Cardiac fibroblast (primary cell): ENCODE measurements at regions not wholly inside any gene's neighbourhood (a gene's known extent, or its start where the extent isn't known, plus 50 kb on each side); places are given as distances from the start of the nearest gene placed in this dataset.
A peak's percentile ranks its signal among the peaks of the same experiment; 100 is the strongest.
"Not testable (repeated sequence)": the region's sequence is repeated elsewhere in the genome, so short reads cannot be mapped to it uniquely, and the experiment has no call there.

Experiments
- DNase-seq, 2 donors: peaks; one replicate each; pipeline versions ENCODE4 v3.0.0 to v3.0.0-alpha.2; 2010; ENCODE audit warnings: low read depth in 2 of 2
- H3K4me3 ChIP-seq, 2 donors: replicated peaks in 1 of 2; 1 replicate in 1 of 2; 2 replicates in 1 of 2; pipeline ENCODE4 v1.5.1; 2011; ENCODE audit warnings: low read depth in 2 of 2, low read length in 2 of 2, mild to moderate bottlenecking in 2 of 2, moderate library complexity in 1 of 2
- TF ChIP-seq, protein P1 (sequence below): IDR thresholded peaks from one replicate; pipeline ENCODE4 v1.5.1; 2011; ENCODE audit warnings: low read depth, mild to moderate bottlenecking, low read length, inconsistent platforms

DNA sequence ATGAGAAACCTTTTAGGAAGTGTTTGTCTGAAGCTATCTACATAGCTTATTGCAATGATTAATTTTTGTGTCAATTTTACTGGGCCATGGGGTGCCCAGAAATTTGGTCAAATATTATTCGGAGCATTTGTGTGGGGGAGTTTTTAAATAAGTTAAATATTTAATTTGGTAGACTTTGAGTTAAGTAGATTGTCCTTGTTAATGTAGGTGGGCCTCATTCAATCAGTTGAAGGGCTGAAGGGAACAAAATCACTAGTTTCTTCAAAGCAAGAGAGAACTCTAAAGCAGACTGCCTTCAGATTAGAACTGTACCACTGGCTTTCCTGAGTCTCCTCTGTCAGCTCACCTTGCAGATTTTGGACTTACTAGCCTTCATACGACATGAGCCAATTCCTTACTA, 1008.6 kb upstream of the ADAMTS5 start:
- TF ChIP-seq, protein P1, sequence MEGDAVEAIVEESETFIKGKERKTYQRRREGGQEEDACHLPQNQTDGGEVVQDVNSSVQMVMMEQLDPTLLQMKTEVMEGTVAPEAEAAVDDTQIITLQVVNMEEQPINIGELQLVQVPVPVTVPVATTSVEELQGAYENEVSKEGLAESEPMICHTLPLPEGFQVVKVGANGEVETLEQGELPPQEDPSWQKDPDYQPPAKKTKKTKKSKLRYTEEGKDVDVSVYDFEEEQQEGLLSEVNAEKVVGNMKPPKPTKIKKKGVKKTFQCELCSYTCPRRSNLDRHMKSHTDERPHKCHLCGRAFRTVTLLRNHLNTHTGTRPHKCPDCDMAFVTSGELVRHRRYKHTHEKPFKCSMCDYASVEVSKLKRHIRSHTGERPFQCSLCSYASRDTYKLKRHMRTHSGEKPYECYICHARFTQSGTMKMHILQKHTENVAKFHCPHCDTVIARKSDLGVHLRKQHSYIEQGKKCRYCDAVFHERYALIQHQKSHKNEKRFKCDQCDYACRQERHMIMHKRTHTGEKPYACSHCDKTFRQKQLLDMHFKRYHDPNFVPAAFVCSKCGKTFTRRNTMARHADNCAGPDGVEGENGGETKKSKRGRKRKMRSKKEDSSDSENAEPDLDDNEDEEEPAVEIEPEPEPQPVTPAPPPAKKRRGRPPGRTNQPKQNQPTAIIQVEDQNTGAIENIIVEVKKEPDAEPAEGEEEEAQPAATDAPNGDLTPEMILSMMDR = no peak
- H3K4me3 ChIP-seq = no peak overlapping the region

DNA sequence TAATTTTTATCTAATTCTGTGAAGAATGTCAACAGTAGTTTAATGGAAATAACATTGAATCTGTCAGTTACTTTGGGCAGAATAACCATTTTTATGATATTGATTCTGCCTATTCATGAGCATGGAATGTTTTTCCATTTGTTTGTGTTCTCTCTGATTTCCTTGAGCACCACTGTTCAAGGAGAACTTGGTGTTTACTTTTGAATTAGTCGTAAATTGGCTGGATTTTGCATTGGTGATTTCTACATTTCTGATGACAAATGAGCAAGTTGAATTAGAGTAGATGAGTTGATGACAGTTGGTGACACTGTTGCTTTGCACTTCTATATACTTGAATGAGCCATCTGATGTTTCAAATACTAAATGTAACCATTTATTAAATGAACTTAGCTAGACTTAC, 1007.3 kb upstream of the ADAMTS5 start:
- H3K4me3 ChIP-seq, DNase-seq: not testable (repeated sequence)

More for the DNA sequence above, 1008.6 kb upstream of the ADAMTS5 start:
- no peak for DNase-seq

DNA sequence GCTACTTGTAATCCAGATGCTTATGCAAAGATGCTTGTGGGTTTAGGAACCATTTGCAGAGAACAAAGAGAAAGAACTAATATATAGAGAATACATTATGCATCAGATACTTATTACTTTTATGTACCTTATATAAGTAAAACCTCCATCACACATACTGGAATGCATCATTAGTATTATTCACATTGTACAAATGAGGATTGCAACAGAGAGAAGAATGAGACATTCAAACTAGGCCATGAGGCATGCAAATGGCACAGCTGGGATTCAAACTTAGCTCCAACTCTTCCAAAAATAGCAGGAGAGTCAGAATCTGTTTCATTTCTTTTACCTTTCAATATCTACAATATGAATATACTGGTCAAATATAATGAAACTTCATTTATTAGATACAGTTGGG, 1001.4 kb upstream of the ADAMTS5 start:
- not testable (repeated sequence) for H3K4me3 ChIP-seq
- DNase-seq = peak in 1 of 2 donors; percentile 71

DNA sequence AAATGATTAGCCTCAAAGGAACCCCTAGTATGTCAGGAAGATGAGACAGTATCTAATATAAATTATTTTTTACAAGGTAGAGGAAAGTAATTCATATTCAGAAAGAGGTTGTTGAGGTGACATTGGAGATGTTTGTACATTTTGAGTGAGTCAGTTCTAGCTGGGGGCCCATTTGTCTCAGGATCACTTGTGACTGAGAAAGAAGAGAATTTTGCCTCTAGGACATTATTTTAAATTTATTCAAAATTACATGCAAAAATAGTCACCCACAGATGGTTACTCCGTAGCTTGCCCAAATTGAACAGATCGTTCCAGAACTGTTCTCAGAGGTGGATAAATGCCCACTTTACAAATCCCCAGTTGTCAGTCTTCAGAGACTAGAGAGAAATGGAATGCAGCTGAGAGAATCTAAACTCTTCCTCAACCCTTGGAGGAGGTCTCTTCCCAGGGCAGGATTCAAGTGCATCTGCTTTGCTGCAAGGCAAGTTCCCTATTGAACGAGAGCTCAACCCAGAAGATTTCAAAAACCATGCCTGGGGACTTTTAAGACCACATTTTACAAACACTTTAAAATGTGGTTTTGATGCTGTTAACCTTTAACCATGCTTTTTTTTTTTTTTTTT, 987.8 kb upstream of the ADAMTS5 start:
- H3K4me3 ChIP-seq = no peak overlapping the region
- TF ChIP-seq, protein P1 = no peak
- DNase-seq = peak in 1 of 2 donors; percentile 15

GRCh38 chr21:27953340-27954045, 986.6 kb upstream of the ADAMTS5 start:
- H3K4me3 ChIP-seq = no peak overlapping the region
- peak in 1 of 2 donors; percentile 7 for DNase-seq
- TF ChIP-seq, protein P1 = no peak

GRCh38 chr21:27949093-27949492, 982.2 kb upstream of the ADAMTS5 start:
- DNase-seq, H3K4me3 ChIP-seq: not testable (repeated sequence)

DNA sequence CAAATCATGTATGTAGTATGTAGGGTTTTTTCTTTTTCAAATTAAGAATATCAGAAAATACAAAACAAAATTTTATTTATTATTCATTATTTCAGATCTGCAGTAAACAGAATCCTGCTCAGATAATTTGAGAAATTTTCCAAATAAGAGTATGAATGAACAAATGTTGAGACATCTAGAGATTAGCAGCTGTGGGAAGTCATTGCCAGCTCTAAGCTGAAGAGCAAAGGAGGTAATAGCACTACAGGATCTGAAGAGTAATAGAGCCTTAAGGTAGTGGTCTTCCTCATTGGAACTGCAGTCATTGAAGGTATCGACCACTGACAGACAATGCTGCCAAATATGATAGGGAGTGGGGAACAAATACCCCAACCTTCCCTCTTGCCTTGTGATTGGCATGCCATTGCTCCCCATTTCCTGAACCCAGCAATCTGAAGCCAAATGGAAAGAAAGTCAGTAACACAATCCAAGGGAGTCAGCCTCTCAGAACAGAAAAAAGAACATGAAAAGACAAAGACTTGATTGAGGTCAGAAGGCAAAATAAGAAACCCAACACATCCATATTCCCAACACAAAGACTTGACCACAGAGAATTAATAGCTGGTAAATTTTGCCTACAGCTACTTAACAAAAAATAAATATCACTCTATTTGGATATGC, 963.4 kb upstream of the ADAMTS5 start:
- not testable (repeated sequence) for H3K4me3 ChIP-seq, DNase-seq

DNA sequence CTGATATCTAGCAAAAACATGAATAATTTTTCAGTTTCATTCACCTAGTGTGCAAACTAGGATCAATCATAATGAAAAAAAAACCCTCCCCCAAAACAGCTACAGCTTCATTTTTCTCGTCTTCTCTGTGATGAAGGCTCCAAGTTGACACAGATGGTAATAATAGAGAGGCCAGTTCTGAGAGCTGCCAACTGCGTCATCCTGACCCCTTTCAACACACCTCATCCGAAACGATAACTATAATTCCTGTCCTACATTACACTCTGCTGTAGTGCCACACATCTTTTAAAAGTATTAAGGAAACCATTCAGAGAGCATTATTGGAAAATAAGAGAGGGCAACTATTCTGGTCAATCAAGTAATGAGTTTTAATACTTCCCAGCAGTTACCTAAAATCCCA, 962.3 kb upstream of the ADAMTS5 start:
- DNase-seq = peak; percentile 74 to 77
- H3K4me3 ChIP-seq = not testable (repeated sequence)

- H3K4me3 ChIP-seq = not testable (repeated sequence)
- DNase-seq = peak; percentile 91 to 93
These were observed 961.7 kb upstream of the ADAMTS5 start for GRCh38 chr21:27928534-27929115.

GRCh38 chr21:27921421-27921820, 954.5 kb upstream of the ADAMTS5 start:
- H3K4me3 ChIP-seq = not testable (repeated sequence)
- peak in 1 of 2 donors; percentile 29 for DNase-seq

DNA sequence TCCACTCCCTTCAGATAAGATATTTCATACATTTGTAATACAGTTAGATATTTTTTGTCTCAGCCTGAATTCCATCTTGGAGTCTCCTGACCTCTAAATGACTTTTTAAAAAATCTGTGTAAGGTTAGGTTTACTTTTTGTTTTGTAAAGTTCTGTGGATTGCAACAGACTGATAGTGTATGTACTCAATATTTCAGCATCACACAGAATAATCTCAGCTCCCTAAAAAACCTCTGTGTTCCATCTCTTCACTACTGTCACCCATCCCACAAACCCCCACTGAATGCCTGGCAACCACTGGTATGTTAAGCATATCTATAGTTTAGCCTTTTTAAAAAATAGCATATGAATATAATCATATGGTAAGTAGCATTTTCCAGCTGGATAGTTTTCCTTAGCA, 951.1 kb upstream of the ADAMTS5 start:
- H3K4me3 ChIP-seq = not testable (repeated sequence)
- DNase-seq = peak; percentile 17 to 76

DNA sequence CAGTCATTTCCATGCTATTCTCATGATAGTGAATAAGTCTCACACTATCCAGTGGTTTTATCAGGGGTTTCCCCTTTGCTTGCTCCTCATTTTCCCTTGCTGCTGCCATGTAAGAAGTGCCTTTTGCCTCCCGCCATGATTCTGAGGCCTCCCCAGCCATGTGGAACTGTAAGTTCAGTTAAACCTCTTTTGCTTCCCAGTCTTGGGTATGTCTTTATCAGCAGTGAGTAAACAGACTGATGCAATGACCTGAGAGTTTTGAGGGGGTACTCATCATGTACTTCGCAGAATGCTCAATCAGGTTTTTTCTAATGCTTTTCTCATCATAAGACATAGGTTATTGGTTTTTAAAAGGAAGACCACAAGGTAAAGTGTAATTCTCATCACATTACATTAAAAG, 949.4 kb upstream of the ADAMTS5 start:
- peak; percentile 62 to 86 for DNase-seq
- H3K4me3 ChIP-seq = not testable (repeated sequence)

GRCh38 chr21:27912133-27912532, 945.2 kb upstream of the ADAMTS5 start:
- H3K4me3 ChIP-seq = not testable (repeated sequence)
- DNase-seq = peak in 1 of 2 donors; percentile 11

GRCh38 chr21:27909487-27909886, 942.6 kb upstream of the ADAMTS5 start:
- peak in 1 of 2 donors; percentile 52 for DNase-seq
- H3K4me3 ChIP-seq = not testable (repeated sequence)

DNA sequence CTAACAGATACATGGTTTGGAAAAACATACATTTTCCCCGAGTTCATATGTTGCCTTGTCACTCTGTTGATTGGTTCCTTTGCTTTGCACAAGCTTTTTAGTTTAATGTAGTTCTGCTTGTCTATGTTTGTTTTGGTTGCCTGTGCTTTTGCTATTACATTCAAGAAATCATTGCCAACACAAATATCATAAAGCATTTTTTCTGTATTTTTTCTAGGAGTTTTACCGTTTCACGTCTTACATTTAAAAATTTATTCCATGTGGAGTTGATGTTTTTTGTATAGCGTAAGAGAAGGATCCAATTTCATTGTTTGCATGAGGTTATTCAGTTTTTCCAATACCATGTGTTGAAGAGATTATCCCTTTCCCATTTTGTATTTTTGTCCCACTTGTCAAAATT, 941.9 kb upstream of the ADAMTS5 start:
- DNase-seq = peak in 1 of 2 donors; percentile 71

More for the DNA sequence above, 941.9 kb upstream of the ADAMTS5 start:
- H3K4me3 ChIP-seq = not testable (repeated sequence)
